Esophagus squamous epithelium (tissue), 4 donors: ENCODE measurements at regions not wholly inside any gene's neighbourhood (a gene's known extent, or its start where the extent isn't known, plus 50 kb on each side); places are given as distances from the start of the nearest gene placed in this dataset.

Experiments
- POLR2A ChIP-seq, 4 donors: fragments of 450-650 bp; IDR thresholded peaks; one replicate each; pipeline ENCODE4 v1.6.1; 2017; ENCODE audit warnings: antibody characterized with exemption in 4 of 4, mild to moderate bottlenecking in 4 of 4, moderate library complexity in 3 of 4
- TF ChIP-seq, protein P1 (sequence below), 6 experiments: fragments of 450-650 bp in 4 of 6; fragments of 200-600 bp in 2 of 6; sonication (generic) in 2 of 6; IDR thresholded peaks; one replicate each; pipeline ENCODE4 v1.5.1; 2016 to 2019; ENCODE audit warnings: antibody characterized with exemption in 6 of 6, mild to moderate bottlenecking in 4 of 6, moderate library complexity in 4 of 6

DNA sequence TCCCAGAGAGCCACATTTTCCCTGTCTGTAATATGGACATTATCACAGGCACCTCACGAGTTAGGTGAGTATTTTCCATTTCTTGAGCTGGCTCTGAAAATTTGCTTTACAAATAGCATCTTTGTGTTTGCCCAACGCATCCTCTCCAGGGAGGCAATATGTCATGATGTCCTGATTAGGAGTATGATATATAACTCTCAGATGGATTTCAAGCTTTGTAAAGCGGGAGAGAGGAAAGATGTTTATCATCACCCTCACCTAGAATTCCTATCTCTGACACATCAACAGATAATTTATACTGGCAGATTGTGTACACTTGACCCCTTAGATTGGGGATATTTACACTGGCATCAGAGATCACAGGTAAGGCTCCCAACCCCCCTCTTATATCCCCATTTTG, 730.7 kb upstream of the RGS18 start:
- TF ChIP-seq, protein P1, sequence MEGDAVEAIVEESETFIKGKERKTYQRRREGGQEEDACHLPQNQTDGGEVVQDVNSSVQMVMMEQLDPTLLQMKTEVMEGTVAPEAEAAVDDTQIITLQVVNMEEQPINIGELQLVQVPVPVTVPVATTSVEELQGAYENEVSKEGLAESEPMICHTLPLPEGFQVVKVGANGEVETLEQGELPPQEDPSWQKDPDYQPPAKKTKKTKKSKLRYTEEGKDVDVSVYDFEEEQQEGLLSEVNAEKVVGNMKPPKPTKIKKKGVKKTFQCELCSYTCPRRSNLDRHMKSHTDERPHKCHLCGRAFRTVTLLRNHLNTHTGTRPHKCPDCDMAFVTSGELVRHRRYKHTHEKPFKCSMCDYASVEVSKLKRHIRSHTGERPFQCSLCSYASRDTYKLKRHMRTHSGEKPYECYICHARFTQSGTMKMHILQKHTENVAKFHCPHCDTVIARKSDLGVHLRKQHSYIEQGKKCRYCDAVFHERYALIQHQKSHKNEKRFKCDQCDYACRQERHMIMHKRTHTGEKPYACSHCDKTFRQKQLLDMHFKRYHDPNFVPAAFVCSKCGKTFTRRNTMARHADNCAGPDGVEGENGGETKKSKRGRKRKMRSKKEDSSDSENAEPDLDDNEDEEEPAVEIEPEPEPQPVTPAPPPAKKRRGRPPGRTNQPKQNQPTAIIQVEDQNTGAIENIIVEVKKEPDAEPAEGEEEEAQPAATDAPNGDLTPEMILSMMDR (IDR thresholded peaks at IDR 0.05), result no peak
- no peak for TF ChIP-seq POLR2A (IDR thresholded peaks at IDR 0.05)
